B cell (primary cell): ENCODE measurements at regions not wholly inside any gene's neighbourhood (a gene's known extent, or its start where the extent isn't known, plus 50 kb on each side); places are given as distances from the start of the nearest gene placed in this dataset.

ENCODE experiments used
- ATAC-seq: fragments of 200-7000 bp; cut with Tn5 transposase; one replicate; pipeline ENCODE4 v1.10.0; 2021; ENCODE audit warnings: low read depth, mild to moderate bottlenecking, moderate number of reproducible peaks, moderate library complexity
- CTCF ChIA-PET: fragments of 350-600 bp; sonication (Branson Sonifier 250); formaldehyde crosslinking; loops from one replicate; lab custom pipeline; 2021; ENCODE audit warnings: antibody characterized with exemption, inconsistent platforms; lab: Charles Lee
- POLR2A ChIA-PET: fragments of 350-600 bp; sonication (Branson Sonifier 250); formaldehyde crosslinking; loops from one replicate; lab custom pipeline; 2021; ENCODE audit warnings: antibody characterized with exemption; lab: Charles Lee
- DNase-seq: peaks from one replicate; pipeline ENCODE4 v3.0.0; 2013
- H2AFZ ChIP-seq: 2 replicates; pipeline ENCODE4 v1.6.1; 2012; ENCODE audit warnings: mild to moderate bottlenecking, low read depth, low read length; ENCODE audit not compliant: insufficient read depth, poor library complexity, severe bottlenecking
- H3K27ac ChIP-seq, 2 donors: 1 replicate in 1 of 2; 2 replicates in 1 of 2; pipeline ENCODE4 v1.5.1; 2012 to 2013; ENCODE audit warnings: low read length in 2 of 2, mild to moderate bottlenecking in 2 of 2, moderate library complexity in 1 of 2
- H3K27me3 ChIP-seq, 4 experiments: fragments of 200-600 bp in 1 of 4; sonication (generic) in 1 of 4; replicated peaks in 1 of 4; 1 replicate in 2 of 4; 2 replicates in 2 of 4; pipeline versions ENCODE4 v1.6.1 to v1.7.0; 2013 to 2016; ENCODE audit warnings: low read length in 3 of 4, mild to moderate bottlenecking in 2 of 4, mixed read lengths in 1 of 4, moderate library complexity in 1 of 4; ENCODE audit not compliant: insufficient read depth in 4 of 4, control insufficient read depth in 3 of 4; ENCODE audit errors: control extremely low read depth in 1 of 4
- H3K36me3 ChIP-seq, 2 experiments: replicated peaks in 1 of 2; 1 replicate in 1 of 2; 2 replicates in 1 of 2; pipeline versions ENCODE4 v1.6.1 to v1.7.1; 2013; ENCODE audit warnings: low read length in 1 of 2; ENCODE audit not compliant: insufficient read depth in 2 of 2, control insufficient read depth in 1 of 2; ENCODE audit errors: control extremely low read depth in 1 of 2, extremely low read depth in 1 of 2
- H3K4me1 ChIP-seq, 2 donors: fragments of 200-600 bp in 1 of 2; sonication (generic) in 1 of 2; 1 replicate in 1 of 2; 2 replicates in 1 of 2; pipeline versions ENCODE4 v1.5.1 to v1.6.1; 2013 to 2017; ENCODE audit warnings: low read length in 2 of 2; ENCODE audit not compliant: control insufficient read depth in 2 of 2, insufficient read depth in 2 of 2
- H3K4me2 ChIP-seq: replicated peaks from 2 replicates; pipeline ENCODE3; 2012; ENCODE audit warnings: mild to moderate bottlenecking, low read depth, low read length; ENCODE audit not compliant: poor library complexity, severe bottlenecking
- H3K4me3 ChIP-seq, 5 experiments: fragments of 200-600 bp in 1 of 5; sonication (generic) in 1 of 5; 1 replicate in 3 of 5; 2 replicates in 2 of 5; pipeline versions ENCODE4 v1.5.1 to v1.7.0; 2011 to 2016; ENCODE audit warnings: low read length in 4 of 5, mild to moderate bottlenecking in 4 of 5, low read depth in 2 of 5, control low read depth in 1 of 5, moderate library complexity in 1 of 5; ENCODE audit not compliant: insufficient read depth in 1 of 5; ENCODE audit errors: control extremely low read depth in 1 of 5, extremely low read depth in 1 of 5
- H3K79me2 ChIP-seq: fragments of 200-600 bp; sonication (generic); one replicate; pipeline ENCODE4 v1.6.0; 2016; ENCODE audit warnings: low read length; ENCODE audit not compliant: control insufficient read depth, insufficient read depth
- H3K9ac ChIP-seq: fragments of 200-600 bp; sonication (generic); 2 replicates; pipeline ENCODE4 v1.6.1; 2017; ENCODE audit warnings: mild to moderate bottlenecking, low read length, moderate library complexity
- H3K9me3 ChIP-seq, 3 donors: one replicate each; pipeline versions ENCODE4 v1.6.1 to v1.7.1; 2013; ENCODE audit warnings: low read length in 2 of 3; ENCODE audit not compliant: control insufficient read depth in 2 of 3, insufficient read depth in 1 of 3; ENCODE audit errors: control extremely low read depth in 1 of 3
- H4K20me1 ChIP-seq: 2 replicates; pipeline ENCODE4 v1.6.0; 2012; ENCODE audit warnings: mild to moderate bottlenecking, low read length; ENCODE audit not compliant: insufficient read depth, control insufficient read depth, poor library complexity, severe bottlenecking
- H3K27ac Mint-ChIP-seq: one replicate; pipeline ENCODE4 v1.8.0; 2021; ENCODE audit warnings: mixed read lengths
- H3K27me3 Mint-ChIP-seq: one replicate; pipeline ENCODE4 v1.8.0; 2021; ENCODE audit warnings: mixed read lengths
- H3K4me1 Mint-ChIP-seq: one replicate; pipeline ENCODE4 v1.8.0; 2021; ENCODE audit warnings: mixed read lengths
- H3K4me3 Mint-ChIP-seq: one replicate; pipeline ENCODE4 v1.8.0; 2021; ENCODE audit warnings: mixed read lengths
- H3K9me3 Mint-ChIP-seq: one replicate; pipeline ENCODE4 v1.8.0; 2022; ENCODE audit warnings: mixed read lengths; ENCODE audit not compliant: insufficient read depth
- CTCF ChIP-seq: fragments of 200-600 bp; IDR thresholded peaks from one replicate; pipeline ENCODE4 v1.8.0; 2022; ENCODE audit warnings: antibody characterized with exemption, mild to moderate bottlenecking
- EZH2 ChIP-seq: IDR thresholded peaks from 2 replicates; pipeline ENCODE4 v1.6.1; 2012; ENCODE audit warnings: borderline replicate concordance, low read depth, mild to moderate bottlenecking, moderate library complexity, low read length; ENCODE audit not compliant: insufficient read depth, poor library complexity, severe bottlenecking
- WGBS: methylation state at CpG from one replicate; pipeline ENCODE4 v1.1.5; 2013; ENCODE audit warnings: missing lambda C conversion rate; ENCODE audit not compliant: insufficient coverage; 5-methylcytosine and 5-hydroxymethylcytosine counted together
- intact Hi-C: fragments of 100-400 bp; cut with micrococcal nuclease; formaldehyde crosslinking; loops from one replicate; pipeline ENCODE4 v1.10.0; 2022

GRCh38 chr11:103798446-103798845 lies 238.0 kb upstream of the DDI1 start:
- ChIA-PET CTCF (no interaction called here), POLR2A (no interaction called here)
- H3K4me1 Mint-ChIP-seq = no peaks in the 10 kb centered on the region
- H3K4me3 Mint-ChIP-seq = no peak overlapping the region
- DNase-seq (no peak), ATAC-seq (no peak)
- Histone ChIP-seq H3K27me3 (no peaks in the 10 kb centered on the region), H3K9ac (no peak overlapping the region), H2AFZ (no peak overlapping the region), H3K4me3 (no peak overlapping the region), H3K79me2 (no peaks in the 10 kb centered on the region), H3K36me3 (no peaks in the 10 kb centered on the region), H3K27ac (no peak overlapping the region), H3K9me3 (no peaks in the 10 kb centered on the region), H4K20me1 (no peaks in the 10 kb centered on the region), H3K4me2 (no peak overlapping the region), H3K4me1 (no peaks in the 10 kb centered on the region)
- H3K9me3 Mint-ChIP-seq = no peaks in the 10 kb centered on the region
- TF ChIP-seq CTCF = no peak
- TF ChIP-seq EZH2 = no peak
- intact Hi-C loops = no loop called here
- H3K27ac Mint-ChIP-seq = no peak overlapping the region
- H3K27me3 Mint-ChIP-seq = peaks cover 7% of the 10 kb centered on the region
- no CpG with 5 or more reads among the region's 3 CpGs for WGBS

GRCh38 chr11:103800406-103801114 lies 235.9 kb upstream of the DDI1 start:
- WGBS = 86% methylated on average over 4 of the region's 9 CpGs
- H3K4me3 Mint-ChIP-seq = no peak overlapping the region

More at GRCh38 chr11:103800406-103801114, 235.9 kb upstream of the DDI1 start:
- Histone ChIP-seq H3K27ac (no peak overlapping the region), H3K9ac (no peak overlapping the region), H3K4me2 (no peak overlapping the region), H3K79me2 (no peaks in the 10 kb centered on the region), H3K9me3 (no peaks in the 10 kb centered on the region), H2AFZ (no peak overlapping the region), H3K27me3 (no peaks in the 10 kb centered on the region), H4K20me1 (no peaks in the 10 kb centered on the region), H3K36me3 (no peaks in the 10 kb centered on the region), H3K4me1 (no peaks in the 10 kb centered on the region), H3K4me3 (no peak overlapping the region)
- ChIA-PET POLR2A (no interaction called here), CTCF (no interaction called here)
- no peaks in the 10 kb centered on the region for H3K9me3 Mint-ChIP-seq
- no peaks in the 10 kb centered on the region for H3K4me1 Mint-ChIP-seq
- no peak for TF ChIP-seq EZH2
- no peak for TF ChIP-seq CTCF
- intact Hi-C loops = no loop called here
- H3K27me3 Mint-ChIP-seq = peaks cover 7% of the 10 kb centered on the region
- no peak overlapping the region for H3K27ac Mint-ChIP-seq
- DNase-seq (no peak), ATAC-seq (no peak)
